GM12875 (cell line): ENCODE measurements at regions not wholly inside any gene's neighbourhood (a gene's known extent, or its start where the extent isn't known, plus 50 kb on each side); places are given as distances from the start of the nearest gene placed in this dataset.

Experiments
- H3K4me3 ChIP-seq: one replicate; pipeline ENCODE4 v1.5.1; 2011; ENCODE audit warnings: low read depth, low read length, control low read depth
- TF ChIP-seq, protein P1 (sequence below): IDR thresholded peaks from 2 replicates; pipeline ENCODE4 v1.5.1; 2011; ENCODE audit warnings: low read depth, mild to moderate bottlenecking, control low read depth, inconsistent platforms, low read length, moderate library complexity, borderline replicate concordance; ENCODE audit not compliant: insufficient read depth

DNA sequence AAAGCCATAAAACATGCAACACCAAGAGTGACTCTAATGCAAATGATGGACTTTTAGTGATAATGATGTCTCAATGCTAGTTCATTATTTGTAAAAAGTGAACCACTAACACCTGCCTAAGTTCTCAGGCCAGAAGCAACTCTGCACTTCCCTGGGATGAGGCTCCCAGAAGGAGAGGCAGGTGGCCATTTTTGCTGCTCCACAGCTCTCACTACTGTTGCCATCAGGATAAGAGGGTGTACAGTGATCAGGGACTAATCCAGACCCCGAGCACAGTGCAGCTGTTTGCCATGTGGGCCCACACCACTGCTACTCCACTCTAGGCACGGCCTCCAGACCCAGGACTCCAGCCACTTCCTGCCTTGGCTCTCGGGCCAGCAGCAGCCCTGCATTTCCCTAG lies 828.3 kb upstream of the MIR17HG start:
- TF ChIP-seq, protein P1, sequence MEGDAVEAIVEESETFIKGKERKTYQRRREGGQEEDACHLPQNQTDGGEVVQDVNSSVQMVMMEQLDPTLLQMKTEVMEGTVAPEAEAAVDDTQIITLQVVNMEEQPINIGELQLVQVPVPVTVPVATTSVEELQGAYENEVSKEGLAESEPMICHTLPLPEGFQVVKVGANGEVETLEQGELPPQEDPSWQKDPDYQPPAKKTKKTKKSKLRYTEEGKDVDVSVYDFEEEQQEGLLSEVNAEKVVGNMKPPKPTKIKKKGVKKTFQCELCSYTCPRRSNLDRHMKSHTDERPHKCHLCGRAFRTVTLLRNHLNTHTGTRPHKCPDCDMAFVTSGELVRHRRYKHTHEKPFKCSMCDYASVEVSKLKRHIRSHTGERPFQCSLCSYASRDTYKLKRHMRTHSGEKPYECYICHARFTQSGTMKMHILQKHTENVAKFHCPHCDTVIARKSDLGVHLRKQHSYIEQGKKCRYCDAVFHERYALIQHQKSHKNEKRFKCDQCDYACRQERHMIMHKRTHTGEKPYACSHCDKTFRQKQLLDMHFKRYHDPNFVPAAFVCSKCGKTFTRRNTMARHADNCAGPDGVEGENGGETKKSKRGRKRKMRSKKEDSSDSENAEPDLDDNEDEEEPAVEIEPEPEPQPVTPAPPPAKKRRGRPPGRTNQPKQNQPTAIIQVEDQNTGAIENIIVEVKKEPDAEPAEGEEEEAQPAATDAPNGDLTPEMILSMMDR = no peak
- H3K4me3 ChIP-seq = no peak overlapping the region

DNA sequence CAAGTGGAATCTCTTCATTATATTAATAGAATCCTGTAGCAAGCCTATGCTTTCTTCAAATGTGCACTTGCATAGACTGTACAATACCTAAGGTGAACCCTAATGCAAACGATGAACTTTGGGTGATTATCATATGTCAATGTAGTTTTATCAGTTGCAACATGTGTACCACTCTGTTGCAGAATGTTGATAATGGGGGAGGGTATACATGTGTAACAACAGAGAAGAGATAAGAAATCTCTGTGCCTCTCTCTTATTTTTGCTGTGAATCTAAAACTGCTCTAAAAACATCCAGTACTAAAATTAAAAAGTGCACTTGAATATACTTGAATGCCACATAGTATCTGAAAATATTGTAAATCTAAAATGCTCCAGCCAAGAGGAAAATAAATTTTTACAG lies 820.8 kb upstream of the MIR17HG start:
- H3K4me3 ChIP-seq = no peak overlapping the region
- TF ChIP-seq, protein P1 = no peak

DNA sequence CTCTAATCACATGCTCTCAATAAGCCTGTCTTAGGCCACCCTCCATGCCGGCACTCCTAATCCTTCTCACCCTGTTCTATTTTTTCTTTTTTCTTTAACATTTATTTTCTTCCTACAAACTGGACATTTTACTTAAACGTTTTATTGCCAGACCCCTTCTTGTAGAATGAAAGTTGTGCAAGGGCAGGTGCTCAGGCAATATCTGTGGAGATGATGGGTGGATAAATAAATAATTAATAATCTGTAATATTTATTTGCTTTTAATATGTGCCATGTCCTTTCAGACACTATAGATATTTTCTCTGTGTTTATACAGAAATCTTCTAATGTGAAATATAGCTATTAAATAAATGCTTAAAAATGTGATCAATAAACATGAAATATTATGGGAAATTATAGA lies 815.7 kb upstream of the MIR17HG start:
- TF ChIP-seq, protein P1 = no peak
- H3K4me3 ChIP-seq = no peak overlapping the region

DNA sequence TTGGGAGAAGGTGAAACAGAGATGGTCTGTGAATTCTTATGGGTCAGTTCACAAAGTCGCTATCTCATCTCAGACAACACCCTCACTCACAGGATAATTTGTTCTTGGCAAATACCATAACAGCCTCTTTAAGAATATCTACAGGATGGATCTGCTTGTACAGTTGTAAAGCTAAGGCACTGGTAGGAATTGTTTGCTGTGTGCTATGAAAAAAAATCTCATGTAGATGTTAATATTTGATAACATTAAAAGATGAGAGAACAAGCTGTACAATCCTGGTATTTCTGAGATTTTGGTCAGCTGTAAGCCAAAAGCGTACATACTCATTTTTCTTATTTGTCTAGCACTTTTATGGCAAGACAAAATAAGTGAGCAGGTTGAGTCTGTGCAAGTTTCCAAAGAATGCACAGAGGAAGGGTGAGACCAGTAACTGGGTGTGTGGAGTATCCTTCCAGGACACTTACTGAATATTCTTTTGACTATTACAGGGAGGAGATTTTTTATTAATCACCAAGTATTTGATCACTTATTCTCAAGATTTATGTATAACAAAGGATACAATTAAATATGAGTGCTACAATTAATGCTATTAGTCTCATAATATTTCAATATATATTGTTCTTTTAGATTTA lies 814.5 kb upstream of the MIR17HG start:
- TF ChIP-seq, protein P1 = no peak
- H3K4me3 ChIP-seq = no peak overlapping the region

DNA sequence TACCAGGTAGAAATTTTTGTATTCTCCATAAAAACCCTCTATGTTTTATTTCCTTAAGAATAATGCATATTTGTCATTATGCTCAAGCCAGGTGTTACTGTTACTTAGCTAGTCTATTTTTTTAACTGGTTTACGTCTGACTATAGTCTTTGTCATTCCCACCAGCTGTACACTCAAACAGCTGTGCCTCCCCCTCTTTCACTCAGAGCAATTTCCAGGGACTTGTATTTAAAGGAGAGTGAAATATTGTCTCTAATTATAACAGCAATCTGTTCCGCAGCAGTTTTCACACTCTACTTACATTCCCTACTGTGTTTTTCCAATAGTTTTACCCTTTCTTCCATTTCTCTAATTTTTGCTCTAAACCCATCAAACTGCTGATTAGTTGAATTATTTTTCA lies 813.6 kb upstream of the MIR17HG start:
- H3K4me3 ChIP-seq = no peak overlapping the region
- TF ChIP-seq, protein P1 = no peak

DNA sequence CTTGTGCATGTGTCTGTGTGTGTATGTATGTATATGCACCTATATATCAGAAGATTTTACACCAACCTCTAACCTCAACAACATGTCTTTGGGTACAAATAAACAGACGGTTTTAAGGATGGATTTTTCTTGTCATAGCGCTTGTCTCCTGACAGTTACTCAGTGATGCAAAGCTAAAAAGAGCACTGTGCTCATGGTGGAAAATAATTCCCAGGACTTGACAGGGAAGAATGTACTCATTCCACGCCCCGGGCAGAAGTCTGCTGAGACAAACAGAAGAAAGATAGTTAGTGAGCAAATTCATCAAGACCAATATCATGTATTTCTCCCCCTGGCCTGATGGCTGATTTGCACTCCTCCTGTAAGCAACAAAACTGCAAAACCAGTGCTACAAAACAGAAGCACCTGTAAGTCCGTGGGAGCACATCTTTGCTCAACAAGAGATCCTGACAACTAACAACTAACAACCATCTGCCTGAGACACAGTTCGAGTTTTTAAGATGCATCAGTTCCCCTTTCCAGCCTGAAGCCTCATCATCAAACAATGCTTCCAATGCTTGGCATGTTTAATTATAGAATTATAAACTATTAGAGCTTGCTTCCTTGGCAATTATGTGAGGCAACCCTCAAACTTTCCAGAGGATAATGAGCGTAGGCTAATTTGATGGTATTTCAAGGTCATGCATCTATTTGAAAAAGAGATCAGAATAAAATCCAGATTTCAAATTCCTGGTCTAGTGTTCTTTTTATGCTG lies 812.7 kb upstream of the MIR17HG start:
- no peak overlapping the region for H3K4me3 ChIP-seq
- TF ChIP-seq, protein P1 = no peak

DNA sequence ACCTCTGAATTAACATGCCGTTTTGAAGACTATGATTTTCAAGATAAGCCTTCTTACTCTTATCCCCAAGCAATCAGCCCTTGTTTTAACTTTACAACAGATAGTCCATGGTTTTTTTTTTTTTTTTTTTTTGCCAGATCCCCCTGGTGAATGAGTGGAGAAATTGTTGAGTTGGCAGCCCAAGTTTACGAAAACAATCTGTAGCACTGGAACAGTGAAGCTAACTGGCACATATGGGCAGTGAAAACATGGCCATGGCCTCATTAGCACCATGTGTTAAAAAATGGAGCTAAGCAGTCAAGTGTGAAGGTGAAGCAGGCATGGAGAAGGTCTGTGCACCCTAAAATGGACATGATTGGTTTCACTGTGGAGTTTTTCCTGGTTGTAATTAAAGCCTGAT lies 812.1 kb upstream of the MIR17HG start:
- H3K4me3 ChIP-seq = no peak overlapping the region
- TF ChIP-seq, protein P1 = no peak
